T47D (cell line): ENCODE measurements at regions not wholly inside any gene's neighbourhood (a gene's known extent, or its start where the extent isn't known, plus 50 kb on each side); places are given as distances from the start of the nearest gene placed in this dataset.

Source experiments
- DNase-seq, 2 experiments: peaks; one replicate each; pipeline versions ENCODE4 v3.0.0 to v3.0.0-alpha.2; 2011 to 2012; ENCODE audit warnings: low read depth in 1 of 2, low spot score in 1 of 2
- JUND ChIP-seq: IDR thresholded peaks from 2 replicates; pipeline ENCODE4 v1.6.1; 2012; ENCODE audit warnings: low read depth
- in situ Hi-C: cut with HindIII; loops from 2 replicates; pipeline ENCODE4 v1.10.0; 2016; ENCODE audit warnings: low sequenced_read_pairs, low pct_unique_long_range_greater_than_20kb

GRCh38 chr4:167623241-167623572 is 388.9 kb upstream of the SPOCK3 start:
- in situ Hi-C loops = no loop called here
- no peak for DNase-seq
- TF ChIP-seq JUND = no peak

- no peak for TF ChIP-seq JUND
- in situ Hi-C loops = no loop called here
- no peak for DNase-seq
Observed at GRCh38 chr4:167629272-167629671, 395.0 kb upstream of the SPOCK3 start.

- no peak for DNase-seq
- TF ChIP-seq JUND = no peak
- in situ Hi-C loops = no loop called here
Observed at GRCh38 chr4:167642250-167642649, 408.0 kb upstream of the SPOCK3 start.

DNA sequence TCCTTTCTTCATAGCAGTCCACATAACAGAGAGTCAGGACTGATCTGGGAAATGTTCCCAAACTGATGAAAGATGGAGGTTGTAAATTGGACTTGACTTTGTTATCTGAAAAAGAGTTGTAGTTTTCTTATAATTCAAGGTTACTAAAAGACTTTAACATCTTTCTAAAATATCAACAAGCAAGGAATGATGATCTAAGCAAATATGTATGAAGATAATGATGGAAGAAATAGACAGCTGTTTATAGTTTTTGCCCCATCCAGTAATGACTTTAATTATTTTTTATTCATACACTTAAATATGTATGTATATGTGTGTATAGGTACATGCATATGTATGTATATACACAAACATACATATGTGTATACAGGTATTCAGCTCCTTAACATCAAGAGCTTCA is 411.1 kb upstream of the SPOCK3 start:
- in situ Hi-C loops = no loop called here
- no peak for TF ChIP-seq JUND
- no peak for DNase-seq

GRCh38 chr4:167652267-167652666 is 418.0 kb upstream of the SPOCK3 start:
- TF ChIP-seq JUND = no peak
- in situ Hi-C loops = no loop called here
- DNase-seq = no peak

DNA sequence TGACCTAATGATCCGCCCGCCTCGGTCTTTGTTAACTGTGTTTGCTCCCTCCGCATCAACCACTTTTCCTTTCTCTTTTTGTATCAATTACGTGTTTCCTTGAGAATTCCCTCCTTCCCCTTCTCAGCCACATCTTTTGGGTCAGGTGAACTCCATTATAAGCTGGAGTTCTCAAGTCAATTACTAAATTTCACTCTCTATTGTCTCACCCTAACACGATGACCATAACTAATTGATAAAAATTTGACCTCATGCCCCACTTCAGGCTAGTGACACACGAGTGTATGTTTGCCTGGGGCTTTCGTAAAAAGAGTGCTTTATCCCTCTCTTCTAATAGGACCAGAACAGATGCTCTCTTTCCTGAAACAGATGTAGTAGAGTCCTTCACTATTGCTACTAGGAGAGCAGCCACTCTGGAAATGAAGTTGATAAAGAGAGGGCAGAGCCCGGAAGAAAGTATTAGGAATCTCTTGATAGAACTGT is 403.6 kb upstream of the ANXA10 start:
- in situ Hi-C loops = no loop called here
- DNase-seq = no peak
- no peak for TF ChIP-seq JUND

GRCh38 chr4:167702391-167702790 is 389.9 kb upstream of the ANXA10 start:
- in situ Hi-C loops = no loop called here
- DNase-seq = no peak
- TF ChIP-seq JUND = no peak

GRCh38 chr4:167711517-167711916 is 380.8 kb upstream of the ANXA10 start:
- no peak for DNase-seq
- TF ChIP-seq JUND = no peak
- in situ Hi-C loops = no loop called here

GRCh38 chr4:167713756-167714155 is 378.6 kb upstream of the ANXA10 start:
- no peak for DNase-seq
- no peak for TF ChIP-seq JUND
- in situ Hi-C loops = no loop called here

DNA sequence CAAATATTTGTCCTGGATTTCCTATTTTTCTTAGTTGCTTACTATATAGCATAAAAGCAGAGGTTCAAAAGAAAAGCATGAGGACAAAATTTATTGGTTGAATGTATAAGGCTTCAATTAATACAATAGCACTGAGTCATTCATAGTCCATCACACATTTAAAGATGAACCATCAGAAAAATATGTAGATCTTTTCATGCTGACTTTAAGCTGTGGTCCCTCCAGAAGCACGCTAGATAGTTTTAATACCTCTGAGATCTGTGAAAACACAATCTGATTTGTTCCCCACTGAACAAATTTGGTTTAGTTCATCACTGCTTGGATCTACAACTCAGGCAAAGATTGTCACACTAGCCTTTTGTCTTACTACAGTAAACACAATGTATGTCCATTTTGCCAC is 377.2 kb upstream of the ANXA10 start:
- TF ChIP-seq JUND = no peak
- DNase-seq = no peak
- in situ Hi-C loops = no loop called here

GRCh38 chr4:167717495-167717894 is 374.8 kb upstream of the ANXA10 start:
- DNase-seq = no peak
- no peak for TF ChIP-seq JUND
- in situ Hi-C loops = no loop called here

GRCh38 chr4:167721617-167722486 is 370.5 kb upstream of the ANXA10 start:
- TF ChIP-seq JUND = no peak
- in situ Hi-C loops = no loop called here
- no peak for DNase-seq

DNA sequence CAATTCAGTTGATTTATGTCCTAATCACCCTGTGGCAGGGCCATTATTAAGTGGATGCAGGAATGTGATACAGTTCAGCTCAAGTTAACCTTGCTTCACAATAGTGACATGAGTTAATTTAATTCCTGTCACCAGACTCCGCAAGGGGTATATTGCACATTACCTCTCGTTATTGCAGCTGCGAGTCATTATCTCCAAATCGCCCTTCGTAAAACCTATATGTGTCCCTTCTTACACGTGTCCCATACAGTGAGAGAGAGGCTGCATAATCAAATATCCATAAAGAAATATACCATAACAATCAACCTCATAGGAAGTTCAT is 369.9 kb upstream of the ANXA10 start:
- TF ChIP-seq JUND = no peak
- no peak for DNase-seq
- in situ Hi-C loops = no loop called here

DNA sequence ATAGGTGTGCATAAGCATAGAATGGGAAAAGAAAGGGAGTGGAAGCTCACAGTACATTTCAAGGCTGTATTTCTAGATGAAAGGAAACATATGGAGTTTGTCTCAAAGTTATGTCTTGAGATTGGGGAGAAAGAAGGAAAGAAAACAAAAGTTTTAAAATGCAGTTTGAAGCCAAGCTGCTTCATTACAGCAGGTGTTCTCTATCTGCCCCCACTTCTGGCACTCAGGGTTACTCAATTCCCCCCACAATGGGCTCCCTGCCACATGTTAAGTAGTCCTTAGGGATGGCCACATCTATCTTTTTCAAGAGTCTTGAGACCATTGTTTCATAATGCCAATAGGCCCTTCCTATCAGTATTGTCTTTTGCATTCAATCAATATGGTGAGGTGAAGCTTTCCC is 367.4 kb upstream of the ANXA10 start:
- TF ChIP-seq JUND = no peak
- DNase-seq = no peak
- in situ Hi-C loops = no loop called here
